GM20000 (cell line): ENCODE measurements at regions not wholly inside any gene's neighbourhood (a gene's known extent, or its start where the extent isn't known, plus 50 kb on each side); places are given as distances from the start of the nearest gene placed in this dataset.

Source experiments
- DNase-seq: peaks from one replicate; pipeline ENCODE4 v3.0.0; 2012; ENCODE audit warnings: low spot score
- CTCF ChIP-seq: IDR thresholded peaks from 2 replicates; pipeline ENCODE4 v1.5.1; 2012; ENCODE audit warnings: mild to moderate bottlenecking, control low read depth; ENCODE audit errors: extremely low read depth, missing control alignments

- no peak for DNase-seq
- no peak for TF ChIP-seq CTCF
Observed at GRCh38 chr4:29046186-29046585, 1674.0 kb upstream of the PCDH7 start.

- TF ChIP-seq CTCF = no peak
- DNase-seq = no peak
Observed at GRCh38 chr4:29046781-29047180, 1673.4 kb upstream of the PCDH7 start.

- no peak for TF ChIP-seq CTCF
- no peak for DNase-seq
Observed at GRCh38 chr4:29047341-29048041, 1672.7 kb upstream of the PCDH7 start.

- TF ChIP-seq CTCF = no peak
- no peak for DNase-seq
Observed at GRCh38 chr4:29051381-29051965, 1668.7 kb upstream of the PCDH7 start.

GRCh38 chr4:29052266-29052665 is 1667.9 kb upstream of the PCDH7 start:
- TF ChIP-seq CTCF = no peak
- DNase-seq = no peak

- DNase-seq = no peak
Observed at GRCh38 chr4:29058531-29058930, 1661.6 kb upstream of the PCDH7 start.

More at GRCh38 chr4:29058531-29058930, 1661.6 kb upstream of the PCDH7 start:
- no peak for TF ChIP-seq CTCF
